ENCODE measurements at regions not wholly inside any gene's neighbourhood (a gene's known extent, or its start where the extent isn't known, plus 50 kb on each side); places are given as distances from the start of the nearest gene placed in this dataset.

GRCh38 chr9:91071184-91071990 lies 269.8 kb downstream of the SYK start:
- DNase-seq: no peak
- no peaks in the 10 kb centered on the region for H3K27me3 ChIP-seq (ENCODE audit: insufficient read depth)
- H4K20me1 ChIP-seq (ENCODE audit: insufficient read depth): no peaks in the 10 kb centered on the region
- 64% methylated on average over 12 of the region's 17 CpGs for WGBS (ENCODE audit: low lambda C conversion rate)
- H2AFZ ChIP-seq (ENCODE audit: low read depth): peak overlapping the region; percentile 40
- ChIA-PET POLR2A (no interaction called here), CTCF (no interaction called here)
- H3K4me2 ChIP-seq: peak overlapping the region; percentile 50
- TF ChIP-seq FOSL2 (IDR thresholded peaks at IDR 0.05; ENCODE audit: borderline replicate concordance, low read depth) (peak; percentile 62), USF2 (IDR thresholded peaks at IDR 0.05; ENCODE audit: borderline replicate concordance, low read depth, low read length) (no peak), JUND (IDR thresholded peaks at IDR 0.05) (peak; percentile 44)
- peak overlapping the region in 1 of 2 experiments; percentile 63; a peak in 2 of 4 replicates for H3K27ac ChIP-seq (ENCODE audit: low read depth in 2 of 2, low read length in 1 of 2)
- peaks cover 4% of the 10 kb centered on the region for H3F3A ChIP-seq (replicated peaks; ENCODE audit: insufficient read depth)
- no peaks in the 10 kb centered on the region for H3K9me3 ChIP-seq
- H3K4me1 ChIP-seq (ENCODE audit: control insufficient read depth in 1 of 2, insufficient read depth in 2 of 2, low read depth in 1 of 2, low read length in 1 of 2): peaks cover 9 to 10% of the 10 kb centered on the region in 2 experiments; a peak in 2 of 4 replicates
- no peak overlapping the region for H3K4me3 ChIP-seq (ENCODE audit: low read depth in 2 of 2, low read length in 1 of 2)
- peak overlapping the region; percentile 32; the same call in 1 of the 2 replicates for H3K9ac ChIP-seq
- H3K79me2 ChIP-seq (ENCODE audit: insufficient read depth): no peaks in the 10 kb centered on the region
- no peaks in the 10 kb centered on the region for H3K9me2 ChIP-seq
- no peaks in the 10 kb centered on the region for H3K36me3 ChIP-seq (replicated peaks in 1 of 2; ENCODE audit: control insufficient read depth in 1 of 2, insufficient read depth in 2 of 2, low read length in 1 of 2)

DNA sequence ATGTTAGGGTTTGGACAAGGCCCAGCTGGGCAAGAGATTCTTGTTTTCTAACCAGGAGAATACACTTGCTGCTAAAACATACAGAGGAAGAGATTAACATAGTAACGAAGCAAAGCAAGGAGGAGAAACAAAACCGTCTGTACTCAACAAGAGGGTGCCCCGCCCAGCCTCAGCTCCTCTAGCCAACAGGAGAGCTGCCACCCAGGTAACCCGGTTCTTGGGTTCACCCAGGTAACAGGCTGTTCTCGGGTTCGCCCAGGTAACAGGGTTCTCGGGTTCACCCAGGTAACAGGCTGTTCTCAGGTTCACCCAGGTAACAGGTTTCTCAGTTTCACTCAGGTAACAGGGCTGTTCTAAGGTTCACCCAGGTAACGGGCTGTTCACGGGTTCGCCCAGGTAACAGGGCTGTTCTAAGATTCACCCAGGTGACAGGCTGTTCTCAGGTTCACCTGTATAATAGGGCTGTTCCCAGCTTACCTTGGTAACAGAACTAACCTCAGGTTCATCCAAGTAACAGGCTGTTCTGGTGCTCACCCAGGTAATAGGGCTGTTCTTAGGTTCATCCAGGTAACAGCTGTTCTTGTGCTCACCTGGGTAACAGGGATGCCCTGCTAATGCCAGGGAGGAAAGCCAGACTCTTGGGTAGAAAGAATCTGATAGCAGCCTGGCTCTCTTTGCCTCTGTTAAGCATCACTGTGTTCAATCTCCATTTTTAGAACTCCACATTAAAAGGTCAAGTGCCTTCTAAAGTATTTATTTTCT lies 271.6 kb downstream of the SYK start:
- 85% methylated on average over 6 of the region's 10 CpGs for WGBS (ENCODE audit: low lambda C conversion rate)
- DNase-seq: no peak
- TF ChIP-seq CHD2 (IDR thresholded peaks at IDR 0.05; ENCODE audit: low read length, partially characterized antibody) (no peak), FOXM1 (IDR thresholded peaks at IDR 0.05; ENCODE audit: low read depth) (no peak), EP300 (IDR thresholded peaks at IDR 0.05; ENCODE audit: borderline replicate concordance in 1 of 2, low read depth in 1 of 2, low read length in 1 of 2) (no peak), USF2 (IDR thresholded peaks at IDR 0.05; ENCODE audit: borderline replicate concordance, low read depth, low read length) (no peak), MXI1 (IDR thresholded peaks at IDR 0.05; ENCODE audit: low read depth, low read length) (no peak), YY1 (IDR thresholded peaks at IDR 0.05; ENCODE audit: low read depth) (no peak), POLR2AphosphoS5 (IDR thresholded peaks at IDR 0.05; ENCODE audit: low read depth, low read length) (no peak), FOXJ3 (CRISPR knock-in tag; IDR thresholded peaks at IDR 0.05) (no peak), ELF1 (IDR thresholded peaks at IDR 0.05) (no peak)
- TF ChIP-seq, protein P1, sequence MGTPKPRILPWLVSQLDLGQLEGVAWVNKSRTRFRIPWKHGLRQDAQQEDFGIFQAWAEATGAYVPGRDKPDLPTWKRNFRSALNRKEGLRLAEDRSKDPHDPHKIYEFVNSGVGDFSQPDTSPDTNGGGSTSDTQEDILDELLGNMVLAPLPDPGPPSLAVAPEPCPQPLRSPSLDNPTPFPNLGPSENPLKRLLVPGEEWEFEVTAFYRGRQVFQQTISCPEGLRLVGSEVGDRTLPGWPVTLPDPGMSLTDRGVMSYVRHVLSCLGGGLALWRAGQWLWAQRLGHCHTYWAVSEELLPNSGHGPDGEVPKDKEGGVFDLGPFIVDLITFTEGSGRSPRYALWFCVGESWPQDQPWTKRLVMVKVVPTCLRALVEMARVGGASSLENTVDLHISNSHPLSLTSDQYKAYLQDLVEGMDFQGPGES (IDR thresholded peaks at IDR 0.05; ENCODE audit: low read depth, low read length): no peak
- TF ChIP-seq, protein P2, sequence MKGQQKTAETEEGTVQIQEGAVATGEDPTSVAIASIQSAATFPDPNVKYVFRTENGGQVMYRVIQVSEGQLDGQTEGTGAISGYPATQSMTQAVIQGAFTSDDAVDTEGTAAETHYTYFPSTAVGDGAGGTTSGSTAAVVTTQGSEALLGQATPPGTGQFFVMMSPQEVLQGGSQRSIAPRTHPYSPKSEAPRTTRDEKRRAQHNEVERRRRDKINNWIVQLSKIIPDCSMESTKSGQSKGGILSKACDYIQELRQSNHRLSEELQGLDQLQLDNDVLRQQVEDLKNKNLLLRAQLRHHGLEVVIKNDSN (IDR thresholded peaks at IDR 0.05; ENCODE audit: borderline replicate concordance, low read depth): no peak
- TF ChIP-seq, protein P3, sequence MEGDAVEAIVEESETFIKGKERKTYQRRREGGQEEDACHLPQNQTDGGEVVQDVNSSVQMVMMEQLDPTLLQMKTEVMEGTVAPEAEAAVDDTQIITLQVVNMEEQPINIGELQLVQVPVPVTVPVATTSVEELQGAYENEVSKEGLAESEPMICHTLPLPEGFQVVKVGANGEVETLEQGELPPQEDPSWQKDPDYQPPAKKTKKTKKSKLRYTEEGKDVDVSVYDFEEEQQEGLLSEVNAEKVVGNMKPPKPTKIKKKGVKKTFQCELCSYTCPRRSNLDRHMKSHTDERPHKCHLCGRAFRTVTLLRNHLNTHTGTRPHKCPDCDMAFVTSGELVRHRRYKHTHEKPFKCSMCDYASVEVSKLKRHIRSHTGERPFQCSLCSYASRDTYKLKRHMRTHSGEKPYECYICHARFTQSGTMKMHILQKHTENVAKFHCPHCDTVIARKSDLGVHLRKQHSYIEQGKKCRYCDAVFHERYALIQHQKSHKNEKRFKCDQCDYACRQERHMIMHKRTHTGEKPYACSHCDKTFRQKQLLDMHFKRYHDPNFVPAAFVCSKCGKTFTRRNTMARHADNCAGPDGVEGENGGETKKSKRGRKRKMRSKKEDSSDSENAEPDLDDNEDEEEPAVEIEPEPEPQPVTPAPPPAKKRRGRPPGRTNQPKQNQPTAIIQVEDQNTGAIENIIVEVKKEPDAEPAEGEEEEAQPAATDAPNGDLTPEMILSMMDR (IDR thresholded peaks at IDR 0.05): no peak
- TF ChIP-seq, protein P4, sequence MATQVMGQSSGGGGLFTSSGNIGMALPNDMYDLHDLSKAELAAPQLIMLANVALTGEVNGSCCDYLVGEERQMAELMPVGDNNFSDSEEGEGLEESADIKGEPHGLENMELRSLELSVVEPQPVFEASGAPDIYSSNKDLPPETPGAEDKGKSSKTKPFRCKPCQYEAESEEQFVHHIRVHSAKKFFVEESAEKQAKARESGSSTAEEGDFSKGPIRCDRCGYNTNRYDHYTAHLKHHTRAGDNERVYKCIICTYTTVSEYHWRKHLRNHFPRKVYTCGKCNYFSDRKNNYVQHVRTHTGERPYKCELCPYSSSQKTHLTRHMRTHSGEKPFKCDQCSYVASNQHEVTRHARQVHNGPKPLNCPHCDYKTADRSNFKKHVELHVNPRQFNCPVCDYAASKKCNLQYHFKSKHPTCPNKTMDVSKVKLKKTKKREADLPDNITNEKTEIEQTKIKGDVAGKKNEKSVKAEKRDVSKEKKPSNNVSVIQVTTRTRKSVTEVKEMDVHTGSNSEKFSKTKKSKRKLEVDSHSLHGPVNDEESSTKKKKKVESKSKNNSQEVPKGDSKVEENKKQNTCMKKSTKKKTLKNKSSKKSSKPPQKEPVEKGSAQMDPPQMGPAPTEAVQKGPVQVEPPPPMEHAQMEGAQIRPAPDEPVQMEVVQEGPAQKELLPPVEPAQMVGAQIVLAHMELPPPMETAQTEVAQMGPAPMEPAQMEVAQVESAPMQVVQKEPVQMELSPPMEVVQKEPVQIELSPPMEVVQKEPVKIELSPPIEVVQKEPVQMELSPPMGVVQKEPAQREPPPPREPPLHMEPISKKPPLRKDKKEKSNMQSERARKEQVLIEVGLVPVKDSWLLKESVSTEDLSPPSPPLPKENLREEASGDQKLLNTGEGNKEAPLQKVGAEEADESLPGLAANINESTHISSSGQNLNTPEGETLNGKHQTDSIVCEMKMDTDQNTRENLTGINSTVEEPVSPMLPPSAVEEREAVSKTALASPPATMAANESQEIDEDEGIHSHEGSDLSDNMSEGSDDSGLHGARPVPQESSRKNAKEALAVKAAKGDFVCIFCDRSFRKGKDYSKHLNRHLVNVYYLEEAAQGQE (IDR thresholded peaks at IDR 0.05; ENCODE audit: low read depth, low read length): no peak

More for the DNA sequence above, 271.6 kb downstream of the SYK start:
- POLR2A ChIA-PET: interaction anchor here (0.5 to 1.2 kb wide), 2 partner anchors 16 to 27 kb away, joined by 3 to 6 read pairs; no protein-coding TSS in a partner anchor
- H3K9me3 ChIP-seq: no peaks in the 10 kb centered on the region
- no peak overlapping the region for H3K4me2 ChIP-seq
- CTCF ChIA-PET: no interaction called here
- H3K79me2 ChIP-seq (ENCODE audit: insufficient read depth): no peaks in the 10 kb centered on the region
- H3F3A ChIP-seq (replicated peaks; ENCODE audit: insufficient read depth): peaks cover 4% of the 10 kb centered on the region
- H3K9me2 ChIP-seq: no peaks in the 10 kb centered on the region
- H3K27me3 ChIP-seq (ENCODE audit: insufficient read depth): no peaks in the 10 kb centered on the region
- H3K36me3 ChIP-seq (replicated peaks in 1 of 2; ENCODE audit: control insufficient read depth in 1 of 2, insufficient read depth in 2 of 2, low read length in 1 of 2): no peaks in the 10 kb centered on the region
- no peak overlapping the region for H3K27ac ChIP-seq (ENCODE audit: low read depth in 2 of 2, low read length in 1 of 2)
- peaks cover 9 to 10% of the 10 kb centered on the region in 2 experiments; a peak in 2 of 4 replicates for H3K4me1 ChIP-seq (ENCODE audit: control insufficient read depth in 1 of 2, insufficient read depth in 2 of 2, low read depth in 1 of 2, low read length in 1 of 2)
- no peaks in the 10 kb centered on the region for H4K20me1 ChIP-seq (ENCODE audit: insufficient read depth)
- H3K9ac ChIP-seq: no peak overlapping the region
- H3K4me3 ChIP-seq (ENCODE audit: low read depth in 2 of 2, low read length in 1 of 2): no peak overlapping the region
- no peak overlapping the region for H2AFZ ChIP-seq (ENCODE audit: low read depth)
